Stimulated activated CD8-positive, alpha-beta memory T cell treated with anti-CD3 and anti-CD28 coated beads, Interleukin-7, amount 100 ng/mL, for 24 hours (primary cell): ENCODE measurements at regions not wholly inside any gene's neighbourhood (a gene's known extent, or its start where the extent isn't known, plus 50 kb on each side); places are given as distances from the start of the nearest gene placed in this dataset.

ENCODE experiments used
- DNase-seq: peaks from one replicate; pipeline ENCODE4 v3.0.0-alpha.2; 2020; ENCODE audit warnings: low read depth

DNA sequence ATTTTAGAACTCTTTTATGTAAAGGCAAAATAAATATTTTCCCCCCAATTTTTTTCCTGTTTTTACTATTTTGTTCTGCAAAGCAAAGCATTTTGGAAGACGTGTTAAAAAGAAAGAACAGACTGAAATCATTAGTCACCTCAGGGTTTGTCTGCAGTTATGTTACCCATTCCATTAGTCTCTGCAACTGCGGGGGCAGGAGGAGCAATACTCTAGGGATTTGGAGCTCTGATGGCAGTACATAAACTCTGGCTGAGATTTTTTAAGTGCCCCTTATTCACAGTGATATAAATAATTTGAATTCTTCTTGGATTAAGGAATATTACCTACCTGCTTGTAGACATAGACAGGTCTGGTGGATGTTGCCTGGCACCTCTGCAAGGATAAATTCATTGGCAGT is 88.0 kb upstream of the CELF4 start:
- no peak for DNase-seq

DNA sequence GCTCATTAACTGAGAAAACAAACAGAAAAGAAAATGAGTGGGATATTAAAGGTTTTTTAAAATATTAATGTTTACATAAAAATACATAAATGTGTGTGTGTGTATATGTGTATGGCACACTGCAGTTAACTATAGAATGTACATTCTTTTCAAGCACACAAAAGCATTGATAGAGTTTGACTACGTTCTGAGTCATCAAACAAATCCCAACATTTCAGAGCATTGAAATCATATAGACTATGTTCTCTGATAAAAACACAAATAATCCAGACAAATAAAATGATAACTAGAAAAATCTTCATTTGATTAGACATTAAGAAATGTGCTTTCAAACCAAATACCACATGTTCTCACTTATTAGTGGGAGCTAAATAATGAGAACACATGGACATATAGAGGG is 84.3 kb upstream of the CELF4 start:
- no peak for DNase-seq

DNA sequence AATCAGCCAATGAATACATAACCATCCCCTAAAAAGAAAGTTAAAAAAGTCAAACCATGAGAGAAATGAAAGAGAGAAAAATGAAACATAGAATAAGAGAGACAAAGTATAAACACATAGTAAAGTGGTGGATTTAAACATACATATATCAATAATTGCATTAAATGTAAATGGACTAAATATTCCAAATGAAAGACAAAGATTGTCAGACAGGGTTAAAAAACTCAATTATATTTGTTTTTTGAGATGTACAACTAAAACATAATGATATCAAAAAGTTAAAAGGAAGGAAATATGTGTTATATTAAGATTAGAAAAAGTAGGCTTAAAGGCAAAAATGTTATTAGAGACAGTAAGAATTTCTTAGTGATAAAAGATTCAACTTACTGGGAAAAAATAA is 83.8 kb upstream of the CELF4 start:
- DNase-seq: no peak

DNA sequence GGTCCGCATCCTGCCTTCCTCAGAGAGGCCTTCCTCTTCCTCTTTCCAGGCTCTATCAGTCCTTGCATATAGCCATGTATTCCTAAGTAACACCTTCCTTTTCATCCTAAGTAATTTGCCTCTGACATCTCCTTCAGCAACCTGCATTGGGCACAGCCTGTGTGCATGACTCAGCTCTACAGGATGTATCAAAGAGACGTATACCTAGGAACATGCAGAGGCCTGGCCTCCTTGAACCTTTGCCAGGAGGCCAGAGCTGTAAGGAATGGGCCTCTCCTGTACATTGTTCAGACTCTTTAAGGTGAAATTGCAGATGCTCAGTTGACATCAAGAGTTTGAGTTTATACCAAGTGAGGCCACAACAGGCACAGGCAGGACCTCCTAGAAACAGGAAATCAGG is 76.0 kb upstream of the CELF4 start:
- no peak for DNase-seq

DNA sequence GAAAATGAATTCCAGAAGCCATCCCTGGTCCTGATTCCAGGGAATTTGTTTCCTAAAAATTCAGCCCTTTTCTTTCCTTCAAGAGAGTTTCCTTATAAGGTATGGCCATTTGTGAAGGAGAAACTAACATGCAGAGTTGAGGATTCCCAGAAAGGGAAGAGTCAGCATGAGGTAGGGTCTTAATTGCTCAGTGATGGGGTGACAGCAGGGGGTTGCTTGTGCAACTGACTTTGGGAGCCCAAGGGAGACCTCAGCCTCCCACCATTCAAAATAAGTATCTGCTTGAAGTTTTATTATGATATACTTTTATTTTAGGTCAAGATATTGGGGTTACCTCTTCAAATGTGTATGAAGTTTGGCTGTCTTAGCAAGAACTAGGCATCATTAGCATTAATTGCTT is 74.9 kb upstream of the CELF4 start:
- DNase-seq: no peak

DNA sequence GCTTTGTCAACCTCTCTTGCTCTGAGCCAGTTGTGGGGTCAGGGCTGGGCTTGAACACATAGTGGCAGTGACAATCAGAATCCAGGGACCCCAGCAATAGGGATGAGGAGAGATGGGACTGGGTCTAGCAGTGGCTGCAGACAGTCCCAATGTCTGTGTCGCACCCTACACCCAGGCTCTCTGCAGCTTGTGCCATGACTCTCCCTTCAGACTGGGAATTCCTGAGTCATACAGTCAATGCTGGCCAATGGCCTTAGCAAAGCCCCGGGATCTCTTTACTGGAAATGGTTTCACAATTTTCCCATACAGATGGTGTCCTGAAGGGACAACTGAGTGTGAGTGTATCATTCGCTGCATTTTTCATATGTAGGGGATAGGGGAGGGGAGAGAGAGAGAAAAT is 74.2 kb upstream of the CELF4 start:
- DNase-seq: no peak

DNA sequence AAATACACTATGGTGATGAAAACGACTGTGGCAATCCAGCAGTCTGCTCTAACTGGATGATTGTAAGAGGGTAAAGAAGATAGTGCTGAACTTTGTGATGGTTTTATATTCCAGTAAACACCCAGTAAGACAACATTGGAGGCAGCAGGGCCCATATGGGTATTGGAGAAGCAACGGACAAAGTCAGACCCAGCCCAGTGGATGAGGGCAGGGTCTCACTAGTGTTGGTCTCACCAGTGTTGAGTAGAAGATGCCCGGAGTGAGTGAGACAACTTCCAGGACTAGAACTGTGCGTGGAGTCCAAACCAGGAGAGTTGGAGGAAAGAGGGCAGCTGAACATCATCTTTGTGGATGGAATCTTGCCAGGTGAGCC is 71.9 kb upstream of the CELF4 start:
- no peak for DNase-seq

DNA sequence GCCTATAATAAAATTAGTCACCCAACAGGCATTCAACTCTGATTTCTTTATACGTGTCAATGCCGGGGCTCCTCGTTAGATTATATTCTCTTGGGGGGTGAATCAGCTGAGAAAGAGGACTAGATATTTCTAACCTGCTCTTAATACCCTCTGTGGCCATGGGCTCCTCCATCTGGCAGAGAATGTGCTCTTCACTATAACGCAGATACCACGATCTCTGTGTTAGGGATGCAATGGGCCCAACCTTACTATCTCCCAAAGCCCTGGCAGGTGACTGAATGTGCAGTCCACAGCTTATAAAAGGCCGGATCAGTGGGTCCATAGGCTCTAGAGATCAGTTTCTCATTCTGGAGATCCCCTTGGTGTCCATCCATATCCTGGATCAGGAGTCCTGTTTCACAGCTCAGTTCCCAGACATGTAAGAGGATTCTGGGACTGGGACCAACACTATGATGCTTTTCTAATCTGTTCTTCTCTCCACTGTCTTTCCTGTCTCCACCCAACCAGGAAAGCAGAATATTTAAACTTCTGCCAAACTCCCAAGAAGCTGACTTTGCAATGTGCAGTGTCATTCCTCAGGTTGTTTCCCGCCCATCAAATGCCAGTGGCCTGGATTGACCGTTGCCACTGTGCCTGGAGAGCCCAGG is 71.4 kb upstream of the CELF4 start:
- no peak for DNase-seq

DNA sequence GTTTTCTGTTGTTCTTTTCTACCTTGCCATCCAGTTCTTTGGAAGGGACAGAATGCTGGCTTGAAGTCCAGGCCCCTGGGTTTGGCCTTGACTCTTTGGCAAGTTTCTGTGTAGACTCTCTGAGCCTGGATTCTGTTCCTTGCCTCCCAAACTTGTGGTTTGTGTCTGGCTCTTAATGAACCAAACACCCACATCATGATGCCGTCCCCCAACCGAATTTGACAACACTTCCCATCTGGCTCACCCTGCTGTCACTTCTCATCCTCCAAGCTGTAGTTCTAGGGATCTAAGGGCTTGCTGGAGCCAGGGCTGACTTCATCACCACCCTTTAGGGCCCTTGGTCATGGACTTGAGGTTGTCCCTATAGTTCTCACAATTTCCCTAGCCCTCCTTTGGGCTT is 68.9 kb upstream of the CELF4 start:
- DNase-seq: no peak

DNA sequence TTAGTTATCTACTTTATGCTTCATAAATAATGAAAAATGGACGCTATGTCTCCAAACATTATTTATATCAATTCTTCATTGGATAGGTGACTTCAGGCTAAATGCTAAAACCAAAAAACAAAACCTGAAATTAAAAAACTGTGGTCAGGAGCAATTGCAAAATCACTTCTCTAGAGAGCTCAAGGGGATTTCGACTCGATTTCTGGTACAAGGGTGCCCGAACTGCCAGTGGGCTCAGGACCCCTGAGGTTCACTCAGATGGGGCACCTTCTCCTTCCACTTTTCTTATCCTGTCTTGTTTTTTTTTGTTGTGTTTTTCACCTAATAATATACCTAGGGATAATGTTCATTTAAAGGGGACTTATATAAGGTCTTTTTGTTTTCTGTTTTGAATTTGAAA is 65.8 kb upstream of the CELF4 start:
- DNase-seq: no peak

DNA sequence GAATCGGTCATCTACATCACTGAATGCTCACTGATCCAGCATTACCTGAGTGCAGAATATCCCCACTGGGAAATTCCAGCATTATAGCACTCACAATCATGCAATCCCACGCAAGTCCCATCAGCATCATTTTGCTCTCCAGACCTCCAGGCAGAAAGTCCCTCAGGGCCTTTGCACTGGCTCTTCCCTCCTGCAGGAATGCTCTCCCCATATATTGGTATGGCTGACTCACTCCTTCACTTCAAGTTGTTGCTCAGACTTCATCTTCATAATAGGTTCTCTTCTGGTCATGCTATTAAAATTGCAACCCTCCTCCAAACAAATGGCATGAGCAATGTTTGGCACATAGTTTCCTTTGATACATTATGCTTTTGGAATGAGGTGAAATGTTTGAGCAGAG is 64.7 kb upstream of the CELF4 start:
- DNase-seq: no peak

DNA sequence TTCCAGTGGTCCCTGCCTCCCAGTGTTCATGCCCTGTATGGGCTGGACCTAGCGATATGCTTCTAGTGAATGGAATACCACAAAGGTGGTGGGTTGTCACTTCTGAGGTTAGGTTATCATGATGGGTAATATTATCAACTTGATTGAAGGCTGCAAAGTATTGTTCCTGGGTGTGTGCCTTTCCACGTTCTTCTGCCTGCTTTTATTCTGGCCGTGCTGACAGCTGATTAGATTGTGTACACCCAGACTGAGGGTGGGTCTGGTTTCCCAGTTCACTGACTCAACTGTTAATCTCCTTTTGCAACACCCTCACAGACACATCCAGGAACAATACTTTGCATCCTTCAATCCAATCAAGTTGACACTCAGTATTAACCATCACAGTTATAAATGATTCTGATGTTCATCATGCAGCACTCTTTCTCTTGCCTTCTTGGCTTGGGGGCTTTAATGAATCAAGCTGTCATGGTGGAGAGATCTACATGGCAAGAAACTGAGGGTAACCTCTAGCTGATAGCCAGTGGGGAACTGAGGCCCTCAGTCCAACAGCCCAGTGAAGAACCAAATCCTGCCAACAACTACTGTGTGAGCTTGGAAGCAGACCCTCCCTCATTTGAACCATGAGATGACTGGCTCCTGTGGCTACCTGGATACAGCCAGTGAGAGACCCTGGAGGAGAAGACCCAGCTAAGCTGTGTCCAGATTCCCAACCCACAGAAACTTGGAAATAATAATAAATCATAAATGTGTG is 63.0 kb upstream of the CELF4 start:
- DNase-seq: no peak

DNA sequence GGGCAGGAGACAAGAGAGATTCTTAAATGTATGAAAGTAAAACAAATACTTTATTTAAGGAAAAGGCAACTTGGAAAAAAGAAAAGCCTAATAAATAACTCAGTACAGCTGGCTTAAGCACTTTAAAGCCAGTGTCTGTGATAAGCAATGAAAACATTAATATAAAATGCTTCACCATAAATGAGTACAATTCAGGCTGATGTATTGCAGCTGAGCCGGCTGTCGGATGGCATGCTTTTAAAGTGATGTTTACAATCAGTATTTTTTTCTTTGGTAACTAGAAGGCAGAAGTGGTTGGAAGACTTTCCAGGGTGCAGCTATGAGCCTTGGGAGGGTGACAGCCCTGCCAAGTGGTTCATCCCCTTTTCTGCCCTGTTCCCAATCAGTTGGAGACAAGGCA is 58.7 kb upstream of the CELF4 start:
- no peak for DNase-seq

DNA sequence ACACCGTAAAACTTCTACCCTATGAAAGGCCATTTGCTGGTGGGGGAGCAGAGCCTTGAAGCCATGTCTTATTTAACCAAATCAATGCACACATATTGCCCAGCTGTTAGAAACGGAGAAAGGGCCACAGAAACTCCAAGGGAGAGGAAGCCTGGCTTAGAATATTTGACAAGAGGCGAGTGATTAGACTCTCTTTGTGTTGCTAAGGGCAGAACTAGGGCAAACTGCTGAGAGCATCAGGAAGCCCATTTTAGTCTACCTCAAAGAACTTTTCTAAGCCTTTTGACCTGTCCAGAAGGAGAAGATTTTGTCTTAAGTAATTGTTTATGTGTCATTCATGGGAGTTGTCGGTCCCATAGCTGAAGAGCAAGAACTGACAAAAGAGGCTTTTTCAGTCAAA is 54.4 kb upstream of the CELF4 start:
- no peak for DNase-seq

DNA sequence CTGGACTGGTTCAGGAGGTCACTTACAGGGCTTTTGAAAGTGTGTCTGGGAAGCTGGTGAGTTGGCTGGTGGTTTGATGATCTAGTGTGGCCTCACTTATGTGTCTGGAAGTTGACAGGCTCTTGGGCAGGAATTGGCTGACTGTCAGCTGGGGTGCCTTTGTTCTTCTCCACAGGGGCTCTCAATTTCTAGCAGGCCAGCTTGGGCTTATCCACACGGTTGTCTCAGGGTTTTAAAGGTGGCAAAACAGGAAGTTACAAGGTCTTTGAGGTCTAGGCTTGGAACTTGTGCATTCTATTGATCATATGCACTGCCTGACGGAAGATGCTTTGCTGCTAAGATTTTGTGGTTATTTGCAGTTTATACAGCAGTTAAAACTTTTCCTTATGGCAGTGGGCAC is 52.0 kb upstream of the CELF4 start:
- DNase-seq: no peak
